ENCODE measurements at regions not wholly inside any gene's neighbourhood (a gene's known extent, or its start where the extent isn't known, plus 50 kb on each side); places are given as distances from the start of the nearest gene placed in this dataset.

- TF ChIP-seq, protein P1, sequence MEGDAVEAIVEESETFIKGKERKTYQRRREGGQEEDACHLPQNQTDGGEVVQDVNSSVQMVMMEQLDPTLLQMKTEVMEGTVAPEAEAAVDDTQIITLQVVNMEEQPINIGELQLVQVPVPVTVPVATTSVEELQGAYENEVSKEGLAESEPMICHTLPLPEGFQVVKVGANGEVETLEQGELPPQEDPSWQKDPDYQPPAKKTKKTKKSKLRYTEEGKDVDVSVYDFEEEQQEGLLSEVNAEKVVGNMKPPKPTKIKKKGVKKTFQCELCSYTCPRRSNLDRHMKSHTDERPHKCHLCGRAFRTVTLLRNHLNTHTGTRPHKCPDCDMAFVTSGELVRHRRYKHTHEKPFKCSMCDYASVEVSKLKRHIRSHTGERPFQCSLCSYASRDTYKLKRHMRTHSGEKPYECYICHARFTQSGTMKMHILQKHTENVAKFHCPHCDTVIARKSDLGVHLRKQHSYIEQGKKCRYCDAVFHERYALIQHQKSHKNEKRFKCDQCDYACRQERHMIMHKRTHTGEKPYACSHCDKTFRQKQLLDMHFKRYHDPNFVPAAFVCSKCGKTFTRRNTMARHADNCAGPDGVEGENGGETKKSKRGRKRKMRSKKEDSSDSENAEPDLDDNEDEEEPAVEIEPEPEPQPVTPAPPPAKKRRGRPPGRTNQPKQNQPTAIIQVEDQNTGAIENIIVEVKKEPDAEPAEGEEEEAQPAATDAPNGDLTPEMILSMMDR (IDR thresholded peaks at IDR 0.05; ENCODE audit: poor library complexity): peak; percentile 39
- TF ChIP-seq EZH2phosphoT487 (IDR thresholded peaks at IDR 0.05; ENCODE audit: low read depth, severe bottlenecking, unreplicated experiment): no peak
Measured at GRCh38 chr21:36589352-36589971, 109.5 kb upstream of the SIM2 start.
